GM21367 (cell line): ENCODE measurements at regions not wholly inside any gene's neighbourhood (a gene's known extent, or its start where the extent isn't known, plus 50 kb on each side); places are given as distances from the start of the nearest gene placed in this dataset.

Experiments used
- ATAC-seq: cut with Tn5 transposase; IDR thresholded peaks from one replicate; pipeline ENCODE4 v1.9.1; 2021; ENCODE audit not compliant: unreplicated experiment

- ATAC-seq, result no peak
These were observed 117.4 kb upstream of the CHRM3 start for GRCh38 chr1:239268941-239269340.

- ATAC-seq, result no peak
These were observed 118.4 kb upstream of the CHRM3 start for GRCh38 chr1:239268007-239268406.

GRCh38 chr1:239263801-239264200 is 122.6 kb upstream of the CHRM3 start:
- no peak for ATAC-seq

- ATAC-seq, result no peak
These were observed 123.8 kb upstream of the CHRM3 start for GRCh38 chr1:239262538-239262937.

GRCh38 chr1:239261521-239261920 is 124.8 kb upstream of the CHRM3 start:
- no peak for ATAC-seq

GRCh38 chr1:239260842-239261241 is 125.5 kb upstream of the CHRM3 start:
- ATAC-seq, result no peak

- no peak for ATAC-seq
These were observed 130.7 kb upstream of the CHRM3 start for GRCh38 chr1:239255628-239256160.

- ATAC-seq, result no peak
These were observed 131.4 kb upstream of the CHRM3 start for GRCh38 chr1:239254999-239255398.

GRCh38 chr1:239253032-239253431 is 133.3 kb upstream of the CHRM3 start:
- no peak for ATAC-seq

GRCh38 chr1:239250353-239251035 is 135.9 kb upstream of the CHRM3 start:
- ATAC-seq, result no peak

- no peak for ATAC-seq
These were observed 139.1 kb upstream of the CHRM3 start for GRCh38 chr1:239247285-239247684.

GRCh38 chr1:239244084-239244483 is 142.3 kb upstream of the CHRM3 start:
- ATAC-seq, result no peak

- no peak for ATAC-seq
These were observed 143.4 kb upstream of the CHRM3 start for GRCh38 chr1:239243006-239243405.

- ATAC-seq, result no peak
These were observed 144.0 kb upstream of the CHRM3 start for GRCh38 chr1:239242404-239242803.

- no peak for ATAC-seq
These were observed 145.6 kb upstream of the CHRM3 start for GRCh38 chr1:239240736-239241135.

GRCh38 chr1:239239529-239239928 is 146.8 kb upstream of the CHRM3 start:
- ATAC-seq, result no peak

- no peak for ATAC-seq
These were observed 148.5 kb upstream of the CHRM3 start for GRCh38 chr1:239237912-239238311.

- no peak for ATAC-seq
These were observed 152.7 kb upstream of the CHRM3 start for GRCh38 chr1:239233626-239234025.

- no peak for ATAC-seq
These were observed 153.4 kb upstream of the CHRM3 start for GRCh38 chr1:239232921-239233320.

GRCh38 chr1:239228451-239228850 is 157.9 kb upstream of the CHRM3 start:
- ATAC-seq, result no peak

- no peak for ATAC-seq
These were observed 161.0 kb upstream of the CHRM3 start for GRCh38 chr1:239225396-239225795.

- ATAC-seq, result no peak
These were observed 162.3 kb upstream of the CHRM3 start for GRCh38 chr1:239224100-239224499.

- no peak for ATAC-seq
These were observed 163.4 kb upstream of the CHRM3 start for GRCh38 chr1:239222999-239223398.
